KMS-11 (cell line): ENCODE measurements at regions not wholly inside any gene's neighbourhood (a gene's known extent, or its start where the extent isn't known, plus 50 kb on each side); places are given as distances from the start of the nearest gene placed in this dataset.

Experiments used
- H2AFZ ChIP-seq: fragments of 200-600 bp; sonication (generic); 2 replicates; pipeline ENCODE4 v1.6.1; 2016; ENCODE audit warnings: antibody characterized with exemption, mixed run types, low read depth
- H3K27ac ChIP-seq: fragments of 200-600 bp; sonication (generic); 2 replicates; pipeline ENCODE4 v1.6.1; 2016; ENCODE audit warnings: mild to moderate bottlenecking, mixed run types
- H3K27me3 ChIP-seq: fragments of 200-600 bp; sonication (generic); 2 replicates; pipeline ENCODE4 v1.6.1; 2017; ENCODE audit warnings: mild to moderate bottlenecking, low read depth, mixed run types, moderate library complexity; ENCODE audit not compliant: insufficient read depth
- H3K36me3 ChIP-seq: fragments of 200-600 bp; sonication (generic); 2 replicates; pipeline ENCODE4 v1.6.1; 2017; ENCODE audit warnings: mild to moderate bottlenecking, mixed run types; ENCODE audit not compliant: insufficient read depth
- H3K4me1 ChIP-seq: fragments of 200-600 bp; sonication (generic); 2 replicates; pipeline ENCODE4 v1.6.1; 2016; ENCODE audit warnings: mild to moderate bottlenecking, low read depth, mixed run types; ENCODE audit not compliant: poor library complexity, severe bottlenecking
- H3K4me2 ChIP-seq: fragments of 200-600 bp; sonication (generic); 2 replicates; pipeline ENCODE4 v1.7.0; 2016; ENCODE audit warnings: mild to moderate bottlenecking, mixed run types
- H3K4me3 ChIP-seq: fragments of 200-600 bp; sonication (generic); IDR thresholded peaks from 2 replicates; pipeline ENCODE4 v1.6.1; 2017; ENCODE audit warnings: low read depth, low read length, mixed read lengths; ENCODE audit not compliant: insufficient read depth
- H3K79me2 ChIP-seq: fragments of 200-600 bp; sonication (generic); 2 replicates; pipeline ENCODE4 v1.6.1; 2016; ENCODE audit warnings: low read depth, mixed run types; ENCODE audit not compliant: insufficient read depth
- H3K9ac ChIP-seq: fragments of 200-600 bp; sonication (generic); 2 replicates; pipeline ENCODE4 v1.6.1; 2016; ENCODE audit warnings: mild to moderate bottlenecking, mixed run types
- H4K20me1 ChIP-seq: fragments of 200-600 bp; sonication (generic); 2 replicates; pipeline ENCODE4 v1.6.1; 2016; ENCODE audit warnings: mild to moderate bottlenecking, mixed run types; ENCODE audit not compliant: insufficient read depth
- TF ChIP-seq, protein P1 (sequence below): fragments of 200-600 bp; sonication (generic); conservative IDR thresholded peaks from 2 replicates; pipeline ENCODE4 v1.6.1; 2017; ENCODE audit warnings: low read depth, mild to moderate bottlenecking, antibody characterized with exemption, low read length, moderate library complexity, mixed read lengths

DNA sequence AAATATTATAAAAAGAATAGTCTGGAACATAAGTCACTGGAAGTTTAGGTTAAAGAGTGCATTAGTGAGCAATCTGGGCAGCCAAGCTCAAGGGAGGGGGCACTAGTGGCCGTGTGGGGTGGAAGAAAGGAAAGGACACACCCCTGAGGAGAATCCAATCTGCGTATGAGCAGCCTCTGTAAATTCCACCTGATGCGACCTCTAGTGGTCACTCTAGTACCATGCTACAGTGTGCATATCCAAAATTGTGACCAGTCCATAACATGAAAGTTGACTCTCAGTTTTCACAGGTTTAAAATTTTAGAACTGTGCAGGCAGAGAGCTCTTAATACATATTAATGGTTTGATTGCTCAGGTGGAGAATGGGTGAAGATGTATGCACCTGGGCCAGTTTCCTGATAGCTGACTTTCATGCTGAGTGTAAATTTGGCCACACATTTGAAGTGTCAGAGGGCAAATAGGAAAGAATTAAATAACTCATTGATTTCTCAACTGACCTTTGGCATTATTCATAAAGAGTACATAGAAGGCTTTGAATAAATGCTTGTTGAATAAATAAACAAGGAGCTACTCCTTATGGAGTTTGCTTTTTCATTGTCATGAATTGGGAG, 105.9 kb upstream of the C21orf91 start:
- Histone ChIP-seq H3K36me3 (no peaks in the 10 kb centered on the region), H3K79me2 (no peaks in the 10 kb centered on the region), H3K4me3 (no peak overlapping the region), H3K27me3 (no peaks in the 10 kb centered on the region), H3K4me1 (peaks cover 3% of the 10 kb centered on the region), H4K20me1 (no peaks in the 10 kb centered on the region), H3K4me2 (0 out of 2 replicates have a peak overlapping the region, but pooled peaks have one; percentile 1), H3K9ac (no peak overlapping the region), H3K27ac (no peak overlapping the region), H2AFZ (no peak overlapping the region)
- TF ChIP-seq, protein P1, sequence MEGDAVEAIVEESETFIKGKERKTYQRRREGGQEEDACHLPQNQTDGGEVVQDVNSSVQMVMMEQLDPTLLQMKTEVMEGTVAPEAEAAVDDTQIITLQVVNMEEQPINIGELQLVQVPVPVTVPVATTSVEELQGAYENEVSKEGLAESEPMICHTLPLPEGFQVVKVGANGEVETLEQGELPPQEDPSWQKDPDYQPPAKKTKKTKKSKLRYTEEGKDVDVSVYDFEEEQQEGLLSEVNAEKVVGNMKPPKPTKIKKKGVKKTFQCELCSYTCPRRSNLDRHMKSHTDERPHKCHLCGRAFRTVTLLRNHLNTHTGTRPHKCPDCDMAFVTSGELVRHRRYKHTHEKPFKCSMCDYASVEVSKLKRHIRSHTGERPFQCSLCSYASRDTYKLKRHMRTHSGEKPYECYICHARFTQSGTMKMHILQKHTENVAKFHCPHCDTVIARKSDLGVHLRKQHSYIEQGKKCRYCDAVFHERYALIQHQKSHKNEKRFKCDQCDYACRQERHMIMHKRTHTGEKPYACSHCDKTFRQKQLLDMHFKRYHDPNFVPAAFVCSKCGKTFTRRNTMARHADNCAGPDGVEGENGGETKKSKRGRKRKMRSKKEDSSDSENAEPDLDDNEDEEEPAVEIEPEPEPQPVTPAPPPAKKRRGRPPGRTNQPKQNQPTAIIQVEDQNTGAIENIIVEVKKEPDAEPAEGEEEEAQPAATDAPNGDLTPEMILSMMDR, result peak; percentile 96

DNA sequence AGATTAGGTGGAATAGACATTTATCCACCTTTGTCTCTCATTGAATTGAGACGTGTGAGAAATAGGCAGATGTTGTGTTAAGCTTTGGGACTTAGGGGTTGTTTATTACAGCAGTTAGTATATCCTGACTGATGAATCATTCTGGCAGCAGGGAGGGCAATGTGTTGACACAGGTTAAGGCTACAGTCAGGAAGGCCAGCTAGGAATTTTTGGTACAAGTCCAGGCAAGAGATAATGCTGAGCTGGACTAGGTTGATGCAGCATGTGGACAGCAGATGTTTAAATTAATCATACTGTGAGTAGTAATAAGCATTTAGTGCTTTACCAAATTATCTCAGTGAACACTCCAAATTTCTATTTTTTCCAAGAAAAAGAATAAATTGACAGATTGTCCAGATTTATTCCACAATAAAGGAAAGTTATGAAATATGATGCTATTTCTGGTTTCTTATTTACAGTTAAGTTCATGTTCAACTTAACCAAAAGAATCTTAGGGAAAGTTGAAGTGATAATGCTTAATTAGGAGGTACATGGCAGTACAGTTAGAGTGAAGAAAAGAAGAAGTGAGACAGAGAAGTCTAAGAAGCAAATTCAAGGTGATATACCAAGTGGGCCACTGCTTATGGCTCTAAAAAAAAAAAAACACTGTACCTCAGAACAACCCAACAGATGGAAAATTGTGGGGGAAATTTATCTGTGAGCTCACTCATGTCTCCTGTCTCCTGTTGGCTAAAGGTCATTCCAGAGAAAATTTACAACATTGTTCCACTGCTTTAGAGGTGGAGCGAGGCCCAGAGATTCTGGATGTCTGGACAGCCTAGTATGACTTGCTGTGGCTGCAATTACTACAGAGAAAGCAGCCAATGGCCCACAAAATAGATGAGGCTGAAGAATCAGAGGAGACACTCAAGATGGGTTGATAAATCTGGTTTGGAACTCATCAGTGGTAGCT, 102.7 kb upstream of the C21orf91 start:
- no peak overlapping the region for H3K9ac ChIP-seq
- no peak overlapping the region for H2AFZ ChIP-seq
- no peaks in the 10 kb centered on the region for H3K36me3 ChIP-seq
- H3K27me3 ChIP-seq, result no peaks in the 10 kb centered on the region
- TF ChIP-seq, protein P1, result no peak
- peaks cover 3% of the 10 kb centered on the region for H3K4me1 ChIP-seq
- H3K4me3 ChIP-seq, result no peak overlapping the region
- no peak overlapping the region for H3K4me2 ChIP-seq
- no peaks in the 10 kb centered on the region for H4K20me1 ChIP-seq
- no peaks in the 10 kb centered on the region for H3K79me2 ChIP-seq
- H3K27ac ChIP-seq, result no peak overlapping the region

DNA sequence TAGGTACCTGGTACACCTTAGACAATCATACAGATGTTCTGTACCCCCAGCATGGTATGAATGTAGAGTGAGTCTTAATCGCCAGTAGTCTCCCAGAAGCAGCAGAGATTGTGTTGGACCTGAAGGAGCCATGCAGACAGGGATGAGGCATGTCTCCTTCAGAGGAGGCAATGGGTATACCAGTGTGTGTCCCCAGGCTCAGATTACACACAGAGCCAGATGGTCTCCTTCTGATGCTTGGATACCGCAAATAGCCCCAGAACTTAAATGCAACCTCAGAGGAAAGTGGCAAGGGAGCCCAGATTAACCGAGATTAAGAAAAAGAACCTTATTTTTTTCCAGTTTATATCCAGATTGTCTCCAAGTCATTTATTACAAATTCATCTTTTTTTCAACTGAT, 96.8 kb upstream of the C21orf91 start:
- no peaks in the 10 kb centered on the region for H3K79me2 ChIP-seq

DNA sequence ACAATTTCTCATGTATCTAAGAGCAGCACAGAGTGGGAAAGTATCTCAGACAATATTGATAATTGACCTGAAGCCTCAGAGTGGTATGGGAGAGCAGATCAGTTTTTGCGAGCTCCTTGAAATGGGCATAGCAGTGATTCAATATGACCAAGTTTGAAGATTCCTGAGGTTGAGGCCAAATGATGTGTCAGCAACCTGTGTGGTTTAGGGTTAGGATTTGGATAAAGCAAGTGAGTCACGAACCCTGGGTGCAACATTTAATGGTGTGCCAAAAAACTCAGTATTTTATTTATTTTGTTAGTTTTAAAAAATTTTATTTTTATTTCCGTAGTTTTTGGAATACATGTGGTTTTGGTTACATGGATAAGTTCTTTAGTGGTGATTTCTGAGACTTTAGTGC, 92.5 kb upstream of the C21orf91 start:
- no peaks in the 10 kb centered on the region for H3K27me3 ChIP-seq
- H3K36me3 ChIP-seq, result no peaks in the 10 kb centered on the region
- H3K4me1 ChIP-seq, result no peaks in the 10 kb centered on the region
- H4K20me1 ChIP-seq, result no peaks in the 10 kb centered on the region
- no peak overlapping the region for H3K4me2 ChIP-seq
- no peaks in the 10 kb centered on the region for H3K79me2 ChIP-seq
- no peak overlapping the region for H3K9ac ChIP-seq
- H2AFZ ChIP-seq, result no peak overlapping the region
- no peak overlapping the region for H3K4me3 ChIP-seq
- no peak overlapping the region for H3K27ac ChIP-seq
- TF ChIP-seq, protein P1, result no peak

More for the DNA sequence above, 96.8 kb upstream of the C21orf91 start:
- no peaks in the 10 kb centered on the region for H3K36me3 ChIP-seq
- no peaks in the 10 kb centered on the region for H3K4me1 ChIP-seq
- H4K20me1 ChIP-seq, result no peaks in the 10 kb centered on the region
- H2AFZ ChIP-seq, result no peak overlapping the region
- H3K4me2 ChIP-seq, result no peak overlapping the region
- H3K4me3 ChIP-seq, result no peak overlapping the region
- no peak overlapping the region for H3K27ac ChIP-seq
- no peak overlapping the region for H3K9ac ChIP-seq
- H3K27me3 ChIP-seq, result no peaks in the 10 kb centered on the region
- TF ChIP-seq, protein P1, result no peak
